OCI-LY1 (cell line): ENCODE measurements at regions not wholly inside any gene's neighbourhood (a gene's known extent, or its start where the extent isn't known, plus 50 kb on each side); places are given as distances from the start of the nearest gene placed in this dataset.
"Not testable (repeated sequence)": the region's sequence is repeated elsewhere in the genome, so short reads cannot be mapped to it uniquely, and the experiment has no call there.

Source experiments
- H2AFZ ChIP-seq: fragments of 200-600 bp; sonication (generic), shearing (Covaris generic); 2 replicates; pipeline ENCODE4 v1.6.0; 2014; ENCODE audit warnings: antibody characterized with exemption, mild to moderate bottlenecking, low read length
- H3F3A ChIP-seq: fragments of 200-600 bp; sonication (generic), shearing (Covaris generic); 2 replicates; pipeline ENCODE4 v1.6.0; 2014; ENCODE audit warnings: mild to moderate bottlenecking, antibody characterized with exemption, low read length, moderate library complexity; ENCODE audit not compliant: insufficient read depth
- H3K27ac ChIP-seq: fragments of 200-600 bp; sonication (generic); 2 replicates; pipeline ENCODE4 v1.5.1; 2014; ENCODE audit warnings: low read length, mixed run types, mild to moderate bottlenecking, low read depth; ENCODE audit not compliant: poor library complexity, severe bottlenecking
- H3K27me3 ChIP-seq: fragments of 200-600 bp; sonication (generic); 2 replicates; pipeline ENCODE4 v1.6.0; 2014; ENCODE audit warnings: antibody characterized with exemption, mild to moderate bottlenecking, low read length, moderate library complexity; ENCODE audit not compliant: insufficient read depth
- H3K36me3 ChIP-seq: fragments of 200-600 bp; sonication (generic); 2 replicates; pipeline ENCODE4 v1.6.1; 2014; ENCODE audit warnings: mild to moderate bottlenecking, antibody characterized with exemption, low read length, moderate library complexity, mixed read lengths; ENCODE audit not compliant: insufficient read depth
- H3K4me1 ChIP-seq: fragments of 200-600 bp; sonication (generic); 2 replicates; pipeline ENCODE4 v1.5.1; 2014; ENCODE audit warnings: mild to moderate bottlenecking, low read length, moderate library complexity; ENCODE audit not compliant: insufficient read depth, severe bottlenecking
- H3K4me2 ChIP-seq: fragments of 200-600 bp; sonication (generic), shearing (Covaris generic); 2 replicates; pipeline ENCODE4 v1.6.1; 2014; ENCODE audit warnings: low read length
- H3K4me3 ChIP-seq: fragments of 200-600 bp; sonication (generic); 2 replicates; pipeline ENCODE4 v1.5.1; 2014; ENCODE audit warnings: low read length, low read depth, mild to moderate bottlenecking, mixed read lengths; ENCODE audit not compliant: poor library complexity, severe bottlenecking
- H3K79me2 ChIP-seq: fragments of 200-600 bp; shearing (Covaris generic); 2 replicates; pipeline ENCODE4 v1.6.1; 2016; ENCODE audit warnings: mixed run types, low read length, mixed read lengths; ENCODE audit not compliant: insufficient read depth
- H3K9ac ChIP-seq: fragments of 200-600 bp; sonication (generic), shearing (Covaris generic); 2 replicates; pipeline ENCODE4 v1.6.1; 2014; ENCODE audit warnings: mild to moderate bottlenecking, low read length, mixed read lengths
- H3K9me2 ChIP-seq: fragments of 200-600 bp; sonication (generic), shearing (Covaris generic); 2 replicates; pipeline ENCODE4 v1.6.1; 2014; ENCODE audit warnings: low read depth, mild to moderate bottlenecking, low read length, mixed read lengths
- H3K9me3 ChIP-seq: fragments of 200-600 bp; shearing (Covaris generic); 2 replicates; pipeline ENCODE4 v1.6.1; 2014; ENCODE audit warnings: low read length, mixed read lengths
- H4K20me1 ChIP-seq: fragments of 200-600 bp; sonication (generic), shearing (Covaris generic); 2 replicates; pipeline ENCODE4 v1.6.0; 2016; ENCODE audit warnings: mild to moderate bottlenecking, low read length; ENCODE audit not compliant: insufficient read depth
- CTCF ChIP-seq: fragments of 200-600 bp; sonication (generic), shearing (Covaris generic); IDR thresholded peaks from 2 replicates; pipeline ENCODE4 v1.5.1; 2017; ENCODE audit warnings: mild to moderate bottlenecking, antibody characterized with exemption, low read length, moderate library complexity, mixed read lengths
- EZH2 ChIP-seq: fragments of 200-600 bp; sonication (generic), shearing (Covaris generic); IDR thresholded peaks from 2 replicates; pipeline ENCODE4 v1.8.0; 2017; ENCODE audit warnings: borderline replicate concordance, mixed run types, mild to moderate bottlenecking, antibody characterized with exemption, low read length, moderate library complexity, mixed read lengths

GRCh38 chr14:37763266-37763665 lies 167.8 kb downstream of the TTC6 start:
- Histone ChIP-seq H3K9me2 (no peaks in the 10 kb centered on the region), H3K27me3 (no peaks in the 10 kb centered on the region), H3K4me3 (no peak overlapping the region), H3K36me3 (no peaks in the 10 kb centered on the region), H3K79me2 (no peaks in the 10 kb centered on the region), H3F3A (no peaks in the 10 kb centered on the region), H3K9me3 (no peaks in the 10 kb centered on the region), H3K27ac (no peak overlapping the region), H2AFZ (no peak overlapping the region), H3K9ac (no peak overlapping the region), H4K20me1 (no peaks in the 10 kb centered on the region), H3K4me1 (no peaks in the 10 kb centered on the region), H3K4me2 (no peak overlapping the region)
- TF ChIP-seq CTCF (no peak), EZH2 (no peak)

- H3K4me2 ChIP-seq, H3K9me2 ChIP-seq, H3K4me1 ChIP-seq, H3K27ac ChIP-seq, H3K4me3 ChIP-seq, H3K36me3 ChIP-seq, H3F3A ChIP-seq, H4K20me1 ChIP-seq, H2AFZ ChIP-seq, H3K27me3 ChIP-seq, H3K9ac ChIP-seq, H3K9me3 ChIP-seq, H3K79me2 ChIP-seq: not testable (repeated sequence)
These were observed 176.9 kb downstream of the TTC6 start for GRCh38 chr14:37772283-37772682.

GRCh38 chr14:37776791-37777499 lies 181.5 kb downstream of the TTC6 start:
- Histone ChIP-seq H3K4me2 (no peak overlapping the region), H3K4me1 (no peaks in the 10 kb centered on the region), H3K36me3 (no peaks in the 10 kb centered on the region), H3K9me3 (no peaks in the 10 kb centered on the region), H3K27ac (no peak overlapping the region), H3K4me3 (no peak overlapping the region), H4K20me1 (no peaks in the 10 kb centered on the region), H3K27me3 (no peaks in the 10 kb centered on the region), H3K9me2 (no peaks in the 10 kb centered on the region), H3K9ac (no peak overlapping the region), H2AFZ (no peak overlapping the region), H3F3A (no peaks in the 10 kb centered on the region), H3K79me2 (no peaks in the 10 kb centered on the region)
- TF ChIP-seq CTCF (no peak), EZH2 (no peak)

GRCh38 chr14:37778135-37778943 lies 182.9 kb downstream of the TTC6 start:
- Histone ChIP-seq H3K9me2 (no peaks in the 10 kb centered on the region), H3K4me3 (no peak overlapping the region), H3K4me1 (no peaks in the 10 kb centered on the region), H4K20me1 (no peaks in the 10 kb centered on the region), H3K27ac (no peak overlapping the region), H3K9me3 (no peaks in the 10 kb centered on the region), H3K79me2 (no peaks in the 10 kb centered on the region), H3K36me3 (no peaks in the 10 kb centered on the region), H2AFZ (no peak overlapping the region), H3K27me3 (no peaks in the 10 kb centered on the region), H3F3A (no peaks in the 10 kb centered on the region), H3K9ac (no peak overlapping the region), H3K4me2 (no peak overlapping the region)
- no peak for TF ChIP-seq CTCF
- no peak for TF ChIP-seq EZH2
